ENCODE measurements at regions not wholly inside any gene's neighbourhood (a gene's known extent, or its start where the extent isn't known, plus 50 kb on each side); places are given as distances from the start of the nearest gene placed in this dataset.

GRCh38 chr16:88292007-88292970, 90.5 kb upstream of the ZNF469 start:
- H3K4me1 ChIP-seq (replicated peaks in 1 of 2): peaks cover 0 to 6% of the 10 kb centered on the region in 2 donors

GRCh38 chr16:88293097-88293496, 89.7 kb upstream of the ZNF469 start:
- Histone ChIP-seq H3K36me3 (replicated peaks in 1 of 2) (no peaks in the 10 kb centered on the region), H3K9me3 (replicated peaks in 1 of 3) (no peaks in the 10 kb centered on the region), H3K4me1 (replicated peaks in 1 of 2) (peaks cover 0 to 6% of the 10 kb centered on the region in 2 donors), H3K27me3 (no peaks in the 10 kb centered on the region), H3K4me3 (no peak overlapping the region), H3K27ac (no peak overlapping the region)
- DNase-seq: no peak
- WGBS, 4 donors: 90 to 97% (median 96%) methylated on average over 4 of the region's 4 CpGs
- intact Hi-C loops (cut with DNase I): loop anchor here in 1 of 2 donors (5.0 kb wide), 1 partner anchor 144 kb away; no protein-coding TSS in a partner anchor
- no peak for TF ChIP-seq POLR2A (IDR thresholded peaks at IDR 0.05)

More at GRCh38 chr16:88292007-88292970, 90.5 kb upstream of the ZNF469 start:
- 86 to 93% (median 91%) methylated on average over 18 to 19 of the region's 19 CpGs for WGBS, 4 donors
- TF ChIP-seq POLR2A (IDR thresholded peaks at IDR 0.05): no peak
- no peak for TF ChIP-seq CTCF (IDR thresholded peaks at IDR 0.05)
- Histone ChIP-seq H3K27me3 (no peaks in the 10 kb centered on the region), H3K9me3 (replicated peaks in 1 of 3) (peaks cover 0 to 5% (median 0%) of the 10 kb centered on the region in 3 donors), H3K27ac (no peak overlapping the region), H3K4me3 (no peak overlapping the region), H3K36me3 (replicated peaks in 1 of 2) (no peaks in the 10 kb centered on the region)
- intact Hi-C loops (cut with DNase I): loop anchor here in 1 of 2 donors (5.0 kb wide), 1 partner anchor 145 kb away; no protein-coding TSS in a partner anchor
- no peak for DNase-seq

- TF ChIP-seq CTCF (IDR thresholded peaks at IDR 0.05) (no peak), POLR2A (IDR thresholded peaks at IDR 0.05) (no peak)
- peak in 3 of 7 donors; percentile 40 to 57 (median 55) for DNase-seq
- H3K27me3 ChIP-seq: no peaks in the 10 kb centered on the region
- intact Hi-C loops (cut with DNase I): no loop called here
- peaks cover 0 to 6% of the 10 kb centered on the region in 2 donors for H3K4me1 ChIP-seq (replicated peaks in 1 of 2)
- H3K27ac ChIP-seq: no peak overlapping the region
- WGBS, 4 donors: 29 to 52% (median 41%) methylated on average over 11 to 20 of the region's 20 CpGs
- no peaks in the 10 kb centered on the region for H3K36me3 ChIP-seq (replicated peaks in 1 of 2)
- H3K9me3 ChIP-seq (replicated peaks in 1 of 3): no peaks in the 10 kb centered on the region
- H3K4me3 ChIP-seq: no peak overlapping the region
Measured at GRCh38 chr16:88295671-88296436, 86.9 kb upstream of the ZNF469 start.

GRCh38 chr16:88296437-88297177, 86.2 kb upstream of the ZNF469 start:
- TF ChIP-seq CTCF (IDR thresholded peaks at IDR 0.05) (no peak), POLR2A (IDR thresholded peaks at IDR 0.05) (no peak)
- Histone ChIP-seq H3K9me3 (replicated peaks in 1 of 3) (no peaks in the 10 kb centered on the region), H3K4me3 (no peak overlapping the region), H3K4me1 (replicated peaks in 1 of 2) (peaks cover 0 to 6% of the 10 kb centered on the region in 2 donors), H3K36me3 (replicated peaks in 1 of 2) (no peaks in the 10 kb centered on the region), H3K27me3 (no peaks in the 10 kb centered on the region), H3K27ac (no peak overlapping the region)
- intact Hi-C loops (cut with DNase I): no loop called here
- 79 to 93% (median 83%) methylated on average over 7 to 19 of the region's 19 CpGs for WGBS, 4 donors
- no peak for DNase-seq

Measured in adrenal gland (tissue), 9 donors.